ENCODE measurements at regions not wholly inside any gene's neighbourhood (a gene's known extent, or its start where the extent isn't known, plus 50 kb on each side); places are given as distances from the start of the nearest gene placed in this dataset.

GRCh38 chr12:127696963-127697362 is 570.0 kb upstream of the TMEM132C start:
- no peak for DNase-seq

- DNase-seq: no peak
Measured at GRCh38 chr12:127703026-127703425, 563.9 kb upstream of the TMEM132C start.

- no peak for DNase-seq
Measured at GRCh38 chr12:127711108-127711507, 555.9 kb upstream of the TMEM132C start.

GRCh38 chr12:127712561-127712960 is 554.4 kb upstream of the TMEM132C start:
- DNase-seq: no peak

- DNase-seq: no peak
Measured at GRCh38 chr12:127716166-127716565, 550.8 kb upstream of the TMEM132C start.

GRCh38 chr12:127717278-127717677 is 549.7 kb upstream of the TMEM132C start:
- no peak for DNase-seq

GRCh38 chr12:127720334-127720733 is 546.6 kb upstream of the TMEM132C start:
- no peak for DNase-seq

- no peak for DNase-seq
Measured at GRCh38 chr12:127722611-127723010, 544.4 kb upstream of the TMEM132C start.

GRCh38 chr12:127723251-127723650 is 543.7 kb upstream of the TMEM132C start:
- no peak for DNase-seq

- no peak for DNase-seq
Measured at GRCh38 chr12:127726671-127727315, 540.2 kb upstream of the TMEM132C start.

GRCh38 chr12:127728285-127728684 is 538.7 kb upstream of the TMEM132C start:
- DNase-seq: no peak

GRCh38 chr12:127728729-127729128 is 538.2 kb upstream of the TMEM132C start:
- no peak for DNase-seq

GRCh38 chr12:127729381-127729780 is 537.6 kb upstream of the TMEM132C start:
- DNase-seq: no peak

- no peak for DNase-seq
Measured at GRCh38 chr12:127731657-127732056, 535.3 kb upstream of the TMEM132C start.

- DNase-seq: no peak
Measured at GRCh38 chr12:127742231-127742630, 524.7 kb upstream of the TMEM132C start.

- DNase-seq: no peak
Measured at GRCh38 chr12:127745469-127746212, 521.3 kb upstream of the TMEM132C start.

GRCh38 chr12:127749416-127749815 is 517.6 kb upstream of the TMEM132C start:
- no peak for DNase-seq

GRCh38 chr12:127750076-127750840 is 516.7 kb upstream of the TMEM132C start:
- no peak for DNase-seq

- no peak for DNase-seq
Measured at GRCh38 chr12:127752802-127753201, 514.2 kb upstream of the TMEM132C start.

- DNase-seq: no peak
Measured at GRCh38 chr12:127760357-127760756, 506.6 kb upstream of the TMEM132C start.

GRCh38 chr12:127760996-127761395 is 506.0 kb upstream of the TMEM132C start:
- no peak for DNase-seq

GRCh38 chr12:127761880-127762279 is 505.1 kb upstream of the TMEM132C start:
- DNase-seq: no peak

GRCh38 chr12:127767656-127768055 is 499.3 kb upstream of the TMEM132C start:
- no peak for DNase-seq

Measured in left kidney (tissue), 1 donor.